Right lobe of liver (tissue), 6 donors: ENCODE measurements at regions not wholly inside any gene's neighbourhood (a gene's known extent, or its start where the extent isn't known, plus 50 kb on each side); places are given as distances from the start of the nearest gene placed in this dataset.
"Not testable (repeated sequence)": the region's sequence is repeated elsewhere in the genome, so short reads cannot be mapped to it uniquely, and the experiment has no call there.

Experiments used
- ATAC-seq, 4 donors: fragments of 200-7000 bp; cut with Tn5 transposase; one replicate each; pipeline ENCODE4 v1.9.1; 2020; ENCODE audit warnings: mild to moderate bottlenecking in 4 of 4, moderate library complexity in 4 of 4
- DNase-seq, 3 donors: peaks; one replicate each; pipeline ENCODE4 v3.0.0-alpha.2; 2020
- H3K27ac ChIP-seq, 3 donors: fragments of 200-600 bp; one replicate each; pipeline ENCODE4 v1.8.0; 2022
- H3K27me3 ChIP-seq, 2 donors: fragments of 200-600 bp; one replicate each; pipeline ENCODE4 v1.8.0; 2022
- H3K36me3 ChIP-seq, 4 donors: fragments of 200-600 bp; sonication (generic) in 1 of 4; one replicate each; pipeline versions ENCODE4 v1.5.1 to v1.8.0; 2017 to 2022; ENCODE audit warnings: control low read depth in 1 of 4
- H3K4me1 ChIP-seq, 4 donors: fragments of 200-600 bp; sonication (generic) in 1 of 4; one replicate each; pipeline versions ENCODE4 v1.5.1 to v1.8.0; 2017 to 2022; ENCODE audit warnings: control low read depth in 1 of 4
- H3K4me3 ChIP-seq, 3 donors: fragments of 200-600 bp; one replicate each; pipeline ENCODE4 v1.8.0; 2022
- H3K9me3 ChIP-seq, 4 donors: fragments of 200-600 bp; sonication (generic) in 1 of 4; one replicate each; pipeline versions ENCODE4 v1.5.1 to v1.8.0; 2017 to 2022; ENCODE audit warnings: control low read depth in 1 of 4
- CTCF ChIP-seq, 4 donors: fragments of 200-600 bp in 3 of 4; fragments of 450-650 bp in 1 of 4; IDR thresholded peaks; one replicate each; pipeline versions ENCODE4 v1.5.1 to v1.8.0; 2016 to 2022; ENCODE audit warnings: antibody characterized with exemption in 4 of 4, mild to moderate bottlenecking in 2 of 4
- POLR2A ChIP-seq: fragments of 450-650 bp; IDR thresholded peaks from one replicate; pipeline ENCODE4 v1.6.1; 2017; ENCODE audit warnings: antibody characterized with exemption, mild to moderate bottlenecking
- WGBS: methylation state at CpG from one replicate; pipeline ENCODE4 v1.1.6; 2018; ENCODE audit warnings: low coverage, low lambda C conversion rate; ENCODE audit not compliant: insufficient coverage; ENCODE audit errors: missing lambda C conversion rate; 5-methylcytosine and 5-hydroxymethylcytosine counted together
- intact Hi-C, 2 donors: fragments of 100-400 bp; cut with DNase I; formaldehyde crosslinking; loops; one replicate each; pipeline versions ENCODE4 v1.11.2 to v1.14.1; 2022
- donor health status: DM: no; HTN: yes; CAD: no.
- donor health status: DM: no; HTN: no; CAD: no.
- donor health status: DM: no; HTN: no; CAD: no.
- donor health status: DM: no; HTN: yes; CAD: no.
- donor health status: DM: no; HTN: yes; CAD: no.

- intact Hi-C loops: no loop called here
- 46% methylated on average over 1 of the region's 2 CpGs for WGBS
- Histone ChIP-seq H3K9me3 (no peaks in the 10 kb centered on the region), H3K27ac (no peak overlapping the region), H3K4me1 (no peaks in the 10 kb centered on the region), H3K27me3 (no peaks in the 10 kb centered on the region), H3K4me3 (no peak overlapping the region), H3K36me3 (no peaks in the 10 kb centered on the region)
- no peak for DNase-seq
- TF ChIP-seq POLR2A (no peak), CTCF (IDR thresholded peaks at IDR 0.05) (no peak)
- no peak for ATAC-seq
Measured at GRCh38 chr1:90354704-90355103, 359.8 kb downstream of the ZNF326 start.

- 20% methylated on average over 2 of the region's 2 CpGs for WGBS
- H3K4me1 ChIP-seq: no peaks in the 10 kb centered on the region
- no peaks in the 10 kb centered on the region for H3K9me3 ChIP-seq
- no peak overlapping the region for H3K27ac ChIP-seq
- no peaks in the 10 kb centered on the region for H3K27me3 ChIP-seq
- H3K36me3 ChIP-seq: no peaks in the 10 kb centered on the region
- no peak overlapping the region for H3K4me3 ChIP-seq
- ATAC-seq (no peak), DNase-seq (no peak)
- intact Hi-C loops: no loop called here
- no peak for TF ChIP-seq CTCF (IDR thresholded peaks at IDR 0.05)
- no peak for TF ChIP-seq POLR2A
Measured at GRCh38 chr1:90351019-90351418, 356.1 kb downstream of the ZNF326 start.

- no peak for ATAC-seq
Measured at GRCh38 chr1:90349510-90349909, 354.6 kb downstream of the ZNF326 start.

GRCh38 chr1:90348934-90349333 lies 354.0 kb downstream of the ZNF326 start:
- no peak overlapping the region for H3K27ac ChIP-seq
- no peaks in the 10 kb centered on the region for H3K27me3 ChIP-seq
- H3K9me3 ChIP-seq: no peaks in the 10 kb centered on the region
- ATAC-seq (no peak), DNase-seq (no peak)
- TF ChIP-seq CTCF (IDR thresholded peaks at IDR 0.05) (no peak), POLR2A (no peak)
- no peaks in the 10 kb centered on the region for H3K4me1 ChIP-seq
- H3K36me3 ChIP-seq: no peaks in the 10 kb centered on the region
- 80% methylated on average over 1 of the region's 1 CpG for whole genome bisulfite sequencing
- intact Hi-C loops: no loop called here
- H3K4me3 ChIP-seq: no peak overlapping the region

More at GRCh38 chr1:90349510-90349909, 354.6 kb downstream of the ZNF326 start:
- Histone ChIP-seq H3K9me3 (no peaks in the 10 kb centered on the region), H3K4me1 (no peaks in the 10 kb centered on the region), H3K36me3 (no peaks in the 10 kb centered on the region), H3K27ac (no peak overlapping the region), H3K27me3 (no peaks in the 10 kb centered on the region), H3K4me3 (no peak overlapping the region)
- intact Hi-C loops: no loop called here
- no peak for DNase-seq
- TF ChIP-seq CTCF (IDR thresholded peaks at IDR 0.05) (no peak), POLR2A (no peak)
- WGBS: no CpG with 5 or more reads among the region's 4 CpGs

- ATAC-seq, intact Hi-C loops, H3K27ac ChIP-seq, H3K4me3 ChIP-seq, DNase-seq, H3K4me1 ChIP-seq, H3K36me3 ChIP-seq, H3K9me3 ChIP-seq, H3K27me3 ChIP-seq: not testable (repeated sequence)
- WGBS: 87% methylated on average over 2 of the region's 2 CpGs
Measured at GRCh38 chr1:90348459-90348858, 353.5 kb downstream of the ZNF326 start.
